Body of pancreas (tissue), 4 donors: ENCODE measurements at regions not wholly inside any gene's neighbourhood (a gene's known extent, or its start where the extent isn't known, plus 50 kb on each side); places are given as distances from the start of the nearest gene placed in this dataset.

Source experiments
- POLR2A ChIP-seq, 3 donors: fragments of 450-650 bp; IDR thresholded peaks; one replicate each; pipeline ENCODE4 v1.6.1; 2016; ENCODE audit warnings: antibody characterized with exemption in 3 of 3, mild to moderate bottlenecking in 2 of 3
- TF ChIP-seq, protein P1 (sequence below), 7 experiments: fragments of 450-650 bp in 4 of 7; fragments of 200-600 bp in 3 of 7; sonication (generic) in 3 of 7; IDR thresholded peaks; one replicate each; pipeline ENCODE4 v1.5.1; 2016 to 2019; ENCODE audit warnings: antibody characterized with exemption in 7 of 7

- TF ChIP-seq POLR2A (IDR thresholded peaks at IDR 0.05): no peak
- TF ChIP-seq, protein P1, sequence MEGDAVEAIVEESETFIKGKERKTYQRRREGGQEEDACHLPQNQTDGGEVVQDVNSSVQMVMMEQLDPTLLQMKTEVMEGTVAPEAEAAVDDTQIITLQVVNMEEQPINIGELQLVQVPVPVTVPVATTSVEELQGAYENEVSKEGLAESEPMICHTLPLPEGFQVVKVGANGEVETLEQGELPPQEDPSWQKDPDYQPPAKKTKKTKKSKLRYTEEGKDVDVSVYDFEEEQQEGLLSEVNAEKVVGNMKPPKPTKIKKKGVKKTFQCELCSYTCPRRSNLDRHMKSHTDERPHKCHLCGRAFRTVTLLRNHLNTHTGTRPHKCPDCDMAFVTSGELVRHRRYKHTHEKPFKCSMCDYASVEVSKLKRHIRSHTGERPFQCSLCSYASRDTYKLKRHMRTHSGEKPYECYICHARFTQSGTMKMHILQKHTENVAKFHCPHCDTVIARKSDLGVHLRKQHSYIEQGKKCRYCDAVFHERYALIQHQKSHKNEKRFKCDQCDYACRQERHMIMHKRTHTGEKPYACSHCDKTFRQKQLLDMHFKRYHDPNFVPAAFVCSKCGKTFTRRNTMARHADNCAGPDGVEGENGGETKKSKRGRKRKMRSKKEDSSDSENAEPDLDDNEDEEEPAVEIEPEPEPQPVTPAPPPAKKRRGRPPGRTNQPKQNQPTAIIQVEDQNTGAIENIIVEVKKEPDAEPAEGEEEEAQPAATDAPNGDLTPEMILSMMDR (IDR thresholded peaks at IDR 0.05): no peak
Observed at GRCh38 chr4:130591091-130591490, 1495.1 kb downstream of the C4orf33 start.
